NCI-H1417 (cell line): ENCODE measurements at regions not wholly inside any gene's neighbourhood (a gene's known extent, or its start where the extent isn't known, plus 50 kb on each side); places are given as distances from the start of the nearest gene placed in this dataset.
"Not testable (repeated sequence)": the region's sequence is repeated elsewhere in the genome, so short reads cannot be mapped to it uniquely, and the experiment has no call there.

Experiments used
- DNase-seq, 3 experiments: peaks; one replicate each; lab custom pipeline; 2025; lab: John Stamatoyannopoulos, UW

DNA sequence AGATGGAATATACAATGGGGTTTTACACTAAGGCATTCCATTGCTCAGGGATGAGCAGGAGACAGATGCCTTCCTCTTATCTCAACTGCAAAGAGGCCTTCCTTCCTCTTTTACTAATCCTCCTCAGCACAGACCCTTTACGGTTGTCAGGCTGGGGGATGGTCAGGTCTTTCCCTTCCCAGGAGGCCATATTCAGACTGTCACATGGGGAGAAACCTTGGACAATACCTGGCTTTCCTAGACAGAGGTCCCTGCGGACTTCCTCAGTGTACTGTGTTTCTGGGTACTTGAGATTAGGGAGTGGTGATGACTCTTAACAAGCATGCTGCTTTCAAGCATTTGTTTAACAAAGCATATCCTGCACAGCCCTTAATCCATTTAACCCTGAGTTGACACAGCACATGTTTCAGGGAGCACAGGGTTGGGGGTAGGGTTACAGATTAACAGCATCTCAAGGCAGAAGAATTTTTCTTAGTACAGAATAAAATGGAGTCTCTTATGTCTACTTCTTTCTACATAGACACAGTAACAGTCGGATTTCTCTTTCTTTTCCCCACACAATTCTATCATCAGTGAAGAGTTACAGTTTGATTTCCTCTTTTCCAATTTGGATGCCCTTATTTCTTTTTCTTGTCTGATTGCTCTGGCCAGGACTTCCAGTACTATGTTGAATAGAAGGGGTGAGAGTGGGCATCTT, 737.1 kb downstream of the TRHDE start:
- DNase-seq = peak in 1 of 3 experiments; percentile 82

DNA sequence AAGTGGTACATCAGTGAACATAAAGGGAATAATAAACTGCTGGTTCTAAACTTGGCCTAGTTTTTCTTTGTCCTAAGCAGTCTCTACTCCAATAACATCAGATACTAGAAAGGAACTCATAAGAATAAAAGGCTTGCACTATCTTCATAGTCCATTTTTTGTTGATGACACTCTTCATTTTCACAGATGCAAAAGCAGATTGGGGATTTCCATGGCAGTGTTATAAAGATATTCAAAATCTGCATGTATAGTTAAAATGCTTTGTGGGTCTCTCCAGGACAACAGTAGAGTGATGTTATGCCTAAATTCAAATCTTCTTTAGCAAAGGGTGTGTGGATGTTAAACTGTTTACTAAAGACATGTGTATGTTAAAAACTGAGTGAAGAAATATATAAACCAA, 745.8 kb downstream of the TRHDE start:
- no peak for DNase-seq

DNA sequence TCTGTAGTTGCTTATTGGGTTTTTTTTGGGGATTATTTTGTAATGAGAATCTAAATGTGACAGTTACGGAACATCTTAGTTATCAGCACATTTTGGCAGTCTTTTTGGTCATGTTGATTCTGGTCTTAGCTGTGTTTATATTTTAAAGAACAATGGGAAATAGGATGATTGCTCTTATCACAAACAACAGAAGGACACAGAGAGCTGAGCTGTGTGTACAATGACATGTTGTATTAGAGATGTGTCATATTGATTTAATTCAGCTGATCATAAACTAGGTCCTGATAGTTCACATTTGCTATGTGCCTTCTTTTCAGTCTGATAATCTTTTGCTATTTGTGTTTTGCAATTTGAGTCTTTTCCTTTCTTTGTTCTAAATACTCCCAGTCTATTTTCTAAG, 781.7 kb downstream of the TRHDE start:
- peak in 1 of 3 experiments; percentile 7 for DNase-seq

DNA sequence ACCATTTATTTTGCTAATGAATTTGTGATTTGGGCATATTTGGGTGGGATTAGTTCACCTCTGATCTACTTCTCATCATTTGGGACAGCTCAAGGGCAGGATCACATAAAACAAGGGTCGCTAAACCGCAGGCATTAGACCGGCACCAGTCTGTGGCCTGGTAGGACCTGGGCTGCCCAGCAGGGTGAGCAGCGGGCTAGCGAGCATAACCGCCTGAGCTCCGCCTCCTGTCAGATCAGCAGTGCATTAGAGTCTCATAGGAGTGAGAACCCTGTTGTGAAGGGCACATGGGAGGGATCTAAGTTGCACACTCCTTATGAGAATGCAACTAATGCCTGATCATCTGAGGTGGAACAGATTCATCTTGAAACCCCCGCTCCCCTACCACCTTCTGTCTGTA, 785.3 kb downstream of the TRHDE start:
- DNase-seq = no peak

DNA sequence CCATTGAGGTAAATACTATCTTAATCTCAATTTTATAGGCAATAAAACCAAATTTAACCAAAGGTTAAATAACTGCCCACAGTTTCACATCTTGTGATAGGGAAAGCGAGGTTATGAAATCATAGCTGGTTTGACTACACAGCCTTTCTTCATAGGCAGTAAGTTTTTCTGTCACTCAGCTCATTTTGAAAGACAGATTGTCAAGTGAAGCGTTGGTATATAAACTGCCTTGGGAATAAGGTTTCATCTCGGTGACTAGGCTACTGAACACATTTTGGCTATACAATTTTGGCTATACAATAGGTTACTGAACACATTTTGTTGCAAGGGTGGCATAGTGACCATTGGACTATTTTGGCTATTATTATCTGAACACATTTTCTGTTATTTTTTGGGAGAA, 793.7 kb downstream of the TRHDE start:
- no peak for DNase-seq

DNA sequence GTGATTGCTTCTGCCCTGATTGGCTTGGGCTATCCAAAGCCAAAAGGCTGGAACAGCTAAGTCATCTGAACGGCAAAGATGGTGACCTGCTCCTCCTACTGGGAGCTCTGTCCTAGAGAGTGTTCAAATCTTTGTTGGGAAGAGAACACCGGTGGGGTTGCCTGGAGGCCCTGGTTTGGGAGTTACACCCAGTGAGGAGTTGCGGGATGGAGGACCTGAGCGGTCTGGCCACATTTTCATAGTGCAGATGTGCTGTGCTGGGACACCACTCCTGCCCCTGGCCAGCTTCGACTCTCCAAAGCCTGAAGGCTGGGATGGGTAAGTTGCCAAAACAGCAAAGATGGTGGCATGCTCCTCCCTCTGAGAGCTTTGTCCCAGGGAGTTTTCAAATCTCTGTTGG, 795.4 kb downstream of the TRHDE start:
- no peak for DNase-seq

DNA sequence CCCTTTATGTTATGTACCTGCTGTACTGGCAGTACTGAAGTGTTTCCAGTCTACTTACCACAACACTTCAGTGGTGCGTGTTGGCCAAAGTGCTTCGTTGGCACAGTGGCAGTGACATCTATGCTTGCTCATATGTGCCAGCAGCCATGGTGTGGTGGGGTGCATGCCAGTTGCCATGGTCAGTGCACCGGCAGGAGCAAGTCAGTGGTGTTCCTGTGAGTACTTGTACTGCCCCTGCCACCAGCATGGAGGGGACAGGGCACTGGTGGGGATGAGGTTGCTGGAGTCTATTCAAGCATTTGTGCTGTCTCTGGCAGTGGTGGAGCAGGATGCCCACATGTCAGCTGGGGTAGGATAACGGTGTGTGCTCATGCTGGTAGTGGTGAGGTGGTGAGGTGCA, 800.0 kb downstream of the TRHDE start:
- no peak for DNase-seq

DNA sequence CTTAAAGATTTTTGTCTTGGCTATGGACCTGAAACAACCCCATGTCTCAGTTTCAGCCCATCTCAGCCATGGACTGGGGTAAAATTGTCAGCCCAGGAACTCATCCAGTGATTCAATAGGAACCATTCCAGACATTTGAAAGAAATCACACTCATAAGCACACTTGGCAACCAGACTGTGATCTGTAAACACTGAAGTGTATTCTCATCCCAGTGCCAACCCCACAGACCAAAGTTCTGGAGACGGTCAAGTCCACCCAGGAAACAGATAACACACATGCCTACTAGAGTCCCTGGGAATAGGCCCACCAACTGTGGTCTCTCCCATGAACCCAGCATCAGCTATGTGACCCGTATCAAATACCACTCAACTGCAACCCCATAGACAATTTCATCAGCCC, 804.6 kb downstream of the TRHDE start:
- DNase-seq = no peak

DNA sequence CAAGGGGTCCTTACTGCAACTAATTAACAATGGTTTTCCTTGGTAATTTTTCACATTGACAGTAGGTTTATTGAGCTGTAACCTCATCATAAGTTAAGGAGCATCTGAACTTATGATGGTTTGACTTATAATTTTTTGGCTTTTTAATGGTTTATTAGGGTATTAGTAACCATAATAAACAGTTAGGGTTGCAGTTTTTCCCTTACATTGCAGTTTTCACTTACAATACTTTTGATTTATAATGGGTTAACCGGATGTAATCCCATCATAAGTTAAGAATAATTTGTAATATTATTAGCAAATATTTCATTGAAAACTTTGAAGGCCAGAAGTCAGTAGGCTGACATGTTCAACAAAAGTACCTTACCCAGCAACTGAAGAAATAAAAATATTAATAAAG, 811.6 kb downstream of the TRHDE start:
- DNase-seq = no peak

DNA sequence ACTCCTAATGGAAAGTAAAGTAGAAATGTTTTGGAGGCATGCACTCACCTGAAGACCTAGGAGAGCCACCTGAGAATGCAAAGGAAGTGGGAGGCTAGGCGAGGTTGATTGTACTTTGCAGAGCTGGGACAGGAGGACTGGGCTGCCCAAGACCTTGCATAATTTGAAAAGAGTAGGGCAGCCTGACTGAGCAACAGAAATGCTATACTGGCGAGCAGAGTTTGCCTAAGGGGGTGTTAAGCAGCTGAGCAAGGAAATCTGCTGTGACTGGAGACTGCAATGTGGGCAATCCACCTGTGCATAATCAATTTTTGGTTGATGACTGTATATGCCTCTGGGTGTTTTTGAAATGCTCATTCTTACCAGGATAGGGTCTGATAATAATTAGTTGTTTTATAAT, 834.1 kb downstream of the TRHDE start:
- DNase-seq = peak in 2 of 3 experiments; percentile 9 to 28

DNA sequence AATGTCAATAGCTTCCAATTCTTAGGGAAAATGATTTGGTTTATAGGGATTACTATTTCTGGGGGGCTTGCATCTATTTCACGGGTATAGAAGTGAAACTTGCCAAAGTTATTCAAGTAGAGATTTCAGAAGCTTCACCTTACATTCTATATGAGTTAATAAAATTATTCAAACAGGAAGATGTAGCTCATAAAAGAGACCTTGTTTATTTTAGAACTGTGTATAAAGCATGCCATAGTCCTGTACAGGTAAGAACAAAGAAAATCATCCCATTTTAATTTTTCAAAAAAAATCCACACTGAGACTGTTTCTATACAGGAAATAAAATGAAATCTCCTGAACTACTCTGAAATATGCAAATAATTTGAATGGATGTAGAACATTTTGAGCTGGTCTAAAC, 834.7 kb downstream of the TRHDE start:
- DNase-seq = no peak

DNA sequence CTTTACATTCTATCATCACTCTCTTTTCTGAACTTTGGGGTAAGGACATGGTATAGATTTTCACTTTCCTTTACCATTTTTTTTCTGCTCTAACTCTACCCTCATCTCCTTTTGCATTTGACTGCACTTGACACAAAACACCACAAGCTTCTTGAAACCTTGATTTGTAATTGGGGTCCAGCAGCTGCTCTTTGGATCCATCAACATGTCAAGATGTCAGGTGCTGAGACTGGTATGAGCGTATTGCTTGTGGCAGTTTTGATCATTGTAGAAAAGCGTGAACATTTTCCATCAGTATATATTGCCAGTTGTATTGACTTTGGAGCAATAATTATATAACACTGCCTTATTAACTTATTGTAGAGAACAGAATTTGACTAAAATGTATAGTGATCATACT, 838.6 kb downstream of the TRHDE start:
- peak in 1 of 3 experiments; percentile 9 for DNase-seq

DNA sequence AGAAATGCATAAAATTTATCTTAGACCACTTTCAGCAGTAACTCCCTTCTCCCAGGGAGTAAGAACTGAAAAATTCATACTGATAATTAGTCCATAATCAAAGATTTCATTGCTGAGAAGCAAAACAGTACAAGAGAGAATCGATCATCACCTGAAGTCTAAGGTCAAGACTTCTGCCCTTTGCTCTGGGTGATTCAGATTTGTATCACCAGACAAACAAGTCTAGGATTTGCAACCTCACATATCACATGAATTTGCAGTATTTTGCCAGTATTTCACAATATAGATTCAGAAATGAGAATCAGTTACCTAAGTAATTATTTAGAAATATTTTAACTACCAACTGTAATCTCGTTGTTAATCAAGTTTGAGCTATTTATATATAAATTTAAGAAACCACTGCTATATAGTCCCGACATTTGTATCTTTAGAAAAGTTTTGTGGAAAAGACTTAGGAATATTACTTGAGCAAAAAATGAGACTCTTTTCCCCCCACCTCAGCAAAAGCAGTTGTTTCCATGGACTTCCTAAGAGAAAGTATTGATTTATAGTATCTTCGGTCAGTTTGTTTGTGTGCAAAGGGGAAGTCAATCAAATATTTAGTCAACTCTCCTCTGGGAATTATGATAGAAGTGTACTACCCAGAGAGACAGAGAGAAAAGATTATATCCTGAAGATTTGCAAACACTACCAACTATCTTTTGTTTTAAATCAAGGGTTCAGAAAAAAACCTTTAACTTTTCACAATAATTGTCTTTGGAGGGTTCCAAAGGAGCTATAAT, 840.1 kb downstream of the TRHDE start:
- DNase-seq = no peak

DNA sequence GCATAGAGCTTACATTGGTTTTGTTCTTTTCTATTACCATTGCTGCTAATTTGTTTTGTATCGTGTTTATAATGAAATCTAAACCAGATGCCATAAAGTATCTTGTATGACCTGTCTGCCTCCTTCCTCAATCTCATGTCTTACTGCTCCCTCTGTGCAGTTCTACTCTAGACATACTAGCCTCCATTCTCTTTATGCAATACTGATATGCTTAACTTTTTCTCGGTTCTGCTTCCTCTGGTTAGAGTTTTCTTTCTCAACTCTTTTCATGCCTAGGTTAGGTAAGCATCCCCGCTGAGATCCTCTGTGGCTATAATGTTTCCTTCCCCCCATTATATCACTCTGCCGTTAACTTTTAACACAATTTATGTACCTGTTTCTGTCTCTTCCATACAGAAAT, 852.3 kb downstream of the TRHDE start:
- no peak for DNase-seq

DNA sequence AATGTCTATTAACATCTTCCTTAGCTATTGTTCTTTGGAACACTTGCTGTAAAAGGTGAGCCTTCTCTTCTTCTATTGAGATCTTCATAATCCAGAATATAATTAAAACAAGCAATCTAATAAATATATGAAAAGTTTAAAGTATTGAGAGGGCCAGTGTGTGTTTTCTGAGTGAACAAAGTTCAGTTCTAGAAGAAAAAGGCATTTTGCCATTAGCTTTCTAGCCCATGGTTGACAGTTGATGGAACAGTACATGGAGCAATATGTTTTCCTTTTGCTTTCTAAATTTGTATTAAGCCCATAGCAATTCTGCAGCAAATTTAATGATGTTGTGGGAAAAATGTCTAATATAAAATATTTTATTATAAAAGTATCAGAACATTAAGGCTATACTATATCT, 853.0 kb downstream of the TRHDE start:
- DNase-seq = no peak

DNA sequence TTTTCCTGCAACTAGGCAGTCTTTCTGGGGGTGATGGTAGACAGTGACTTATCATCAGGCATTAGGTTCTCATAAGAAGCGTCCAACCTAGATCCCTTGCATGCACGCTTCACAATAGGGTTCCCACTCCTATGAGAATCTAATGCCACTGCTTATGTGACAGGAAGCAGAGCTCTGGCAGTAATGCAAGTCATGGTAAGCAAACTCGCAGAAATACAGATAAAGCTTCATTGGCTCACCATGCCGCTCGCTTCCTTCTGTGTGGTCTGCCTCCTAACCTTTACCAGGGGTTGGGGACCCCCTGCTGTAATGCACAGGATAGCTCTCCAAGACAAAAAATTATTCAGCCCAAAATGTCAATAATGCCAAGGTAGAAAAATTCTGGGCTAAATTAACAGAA, 864.2 kb downstream of the TRHDE start:
- no peak for DNase-seq

DNA sequence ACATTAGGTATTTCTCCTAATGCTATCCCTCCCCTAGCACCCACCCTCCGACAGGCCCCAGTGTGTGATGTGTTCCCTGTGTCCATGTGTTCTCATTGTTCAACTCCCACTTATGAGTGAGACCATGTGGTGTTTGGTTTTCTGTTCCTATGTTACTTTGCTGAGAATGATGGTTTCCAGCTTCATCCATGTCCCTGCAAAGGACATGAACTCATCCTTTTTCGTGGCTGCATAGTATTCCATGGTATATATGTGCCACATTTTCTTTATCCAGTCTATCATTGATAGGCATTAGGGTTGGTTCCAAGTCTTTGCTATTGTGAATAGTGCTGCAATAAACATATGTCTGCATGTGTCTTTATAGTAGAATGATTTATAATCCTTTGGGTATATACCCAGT, 867.5 kb downstream of the TRHDE start:
- DNase-seq = not testable (repeated sequence)

DNA sequence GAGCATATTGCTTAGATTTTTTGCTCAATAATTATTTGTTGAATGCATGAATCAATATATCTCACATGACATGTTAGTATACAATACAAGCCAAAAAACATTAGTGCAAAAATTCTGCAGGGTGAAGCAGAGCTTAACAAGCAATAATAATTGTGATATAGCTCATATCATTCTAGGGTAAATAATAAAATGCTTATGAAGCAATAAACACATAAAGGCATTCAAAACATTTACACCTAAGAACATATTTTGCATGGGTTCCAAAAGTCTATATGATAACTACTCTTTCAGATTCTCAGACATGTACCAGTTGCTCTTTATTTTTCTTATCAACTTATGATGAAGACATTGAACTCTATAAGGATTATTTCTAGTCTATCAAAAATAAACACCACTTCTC, 886.2 kb downstream of the TRHDE start:
- DNase-seq = no peak

DNA sequence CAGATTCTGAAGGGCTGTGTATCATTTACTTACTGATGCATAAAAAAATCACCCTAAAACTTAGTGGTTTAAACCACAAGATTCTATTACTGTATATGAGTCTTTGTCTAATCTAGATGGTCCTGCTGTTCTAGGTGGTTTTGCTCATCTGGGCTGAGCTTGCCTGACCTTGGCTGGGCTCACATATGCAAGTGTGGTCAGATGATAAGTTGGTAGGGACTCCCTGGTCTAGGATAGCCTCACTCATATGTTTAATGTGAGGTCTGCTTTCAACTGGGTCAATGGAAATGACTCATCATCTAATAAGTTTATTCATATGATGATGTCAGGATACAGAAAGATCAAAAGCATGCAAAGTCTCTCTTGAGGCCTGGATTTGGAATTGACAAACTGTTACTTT, 887.8 kb downstream of the TRHDE start:
- DNase-seq = no peak

DNA sequence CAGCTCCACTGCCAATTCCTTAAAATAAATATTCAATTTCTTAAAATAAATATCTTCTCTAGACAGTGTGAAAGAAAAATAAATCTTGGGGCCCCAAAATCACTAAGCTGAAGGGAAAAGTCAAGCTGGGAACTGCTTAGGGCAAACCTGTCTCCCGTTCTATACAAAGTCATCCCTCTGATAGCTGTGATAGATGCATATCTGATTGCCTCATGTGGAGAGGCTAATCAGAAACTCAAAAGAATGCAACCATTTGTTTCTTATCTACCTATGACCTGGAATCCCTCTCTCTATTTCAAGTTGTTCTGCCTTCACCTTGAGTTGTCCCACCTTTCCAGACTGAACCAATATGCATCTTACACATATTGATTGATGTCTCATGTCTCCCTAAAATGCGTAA, 889.8 kb downstream of the TRHDE start:
- no peak for DNase-seq

DNA sequence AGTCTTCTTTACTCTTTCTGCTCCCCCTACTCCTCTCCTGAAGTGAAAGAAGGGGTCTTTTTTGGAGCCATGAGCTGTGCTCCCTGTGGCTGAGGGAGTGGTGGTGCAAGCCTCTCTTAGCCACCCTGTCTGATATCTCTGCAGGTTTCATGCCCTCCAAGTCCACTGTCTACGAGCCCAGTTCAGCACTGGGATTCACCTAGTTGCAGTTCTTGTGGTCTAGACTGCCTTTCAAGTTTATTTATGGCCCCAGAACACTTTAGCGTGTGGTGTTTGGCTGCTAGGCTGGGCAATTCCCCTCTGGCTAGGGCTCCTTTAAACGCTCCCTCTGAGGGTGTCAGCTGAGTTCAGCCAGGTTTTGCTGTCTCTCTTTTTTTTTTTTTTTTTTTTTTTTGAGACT, 908.6 kb downstream of the TRHDE start:
- no peak for DNase-seq

DNA sequence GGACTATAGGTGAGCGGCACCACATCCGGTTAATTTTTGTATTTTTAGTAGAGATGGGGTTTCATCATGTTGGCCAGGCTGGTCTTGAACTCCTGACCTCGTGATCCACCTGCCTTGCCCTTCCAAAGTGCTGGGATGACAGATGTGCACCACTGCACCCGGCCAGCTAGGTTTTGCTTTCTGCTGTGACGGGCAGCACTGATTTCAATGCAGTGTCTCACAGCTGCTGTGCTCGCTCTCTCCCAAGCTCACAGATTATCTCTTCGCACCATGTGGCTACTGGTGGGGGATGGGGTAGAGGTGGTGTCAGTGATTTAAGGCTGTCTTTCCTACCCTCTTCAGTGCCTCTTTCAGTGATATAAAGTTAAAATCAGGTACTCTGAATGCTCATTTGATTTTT, 909.1 kb downstream of the TRHDE start:
- no peak for DNase-seq

DNA sequence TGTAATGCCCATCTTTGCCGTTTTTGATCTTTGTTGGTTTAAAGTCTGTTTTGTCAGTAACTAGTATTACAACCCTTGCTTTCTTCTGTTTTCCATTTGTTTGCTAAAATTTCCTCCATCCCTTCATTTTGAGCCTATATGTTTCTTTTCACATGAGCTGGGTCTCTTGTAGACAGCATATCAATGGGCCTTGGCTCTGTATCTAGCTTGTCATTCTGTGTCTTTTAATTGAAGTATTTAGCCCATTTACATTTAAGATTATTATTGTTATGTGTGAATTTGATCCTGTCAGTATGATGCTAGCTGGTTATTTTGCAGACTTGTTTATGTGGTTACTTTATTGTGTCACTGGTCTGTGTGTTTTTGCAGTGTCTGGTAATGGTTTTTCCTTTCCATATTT, 913.2 kb downstream of the TRHDE start:
- no peak for DNase-seq

DNA sequence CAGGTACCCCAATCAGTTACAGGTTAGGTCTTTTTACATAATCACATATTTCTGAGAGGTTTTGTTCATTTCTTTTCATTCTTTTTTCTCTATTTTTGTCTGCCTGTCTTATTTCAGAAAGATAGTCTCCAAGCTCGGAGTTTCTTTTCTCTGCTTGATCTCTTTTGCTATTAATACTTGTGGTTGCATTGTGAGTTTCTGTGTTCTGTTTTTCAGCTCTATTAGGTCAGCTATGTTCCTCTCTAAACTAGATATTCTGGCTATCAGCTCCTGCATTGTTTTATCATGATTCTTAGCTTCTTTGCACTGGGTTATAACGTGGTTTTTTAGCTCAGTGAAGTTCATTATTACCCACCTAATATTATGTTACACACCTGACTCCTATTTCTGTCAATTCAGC, 914.1 kb downstream of the TRHDE start:
- DNase-seq = no peak
